Liver (tissue), 3 donors: ENCODE measurements at regions not wholly inside any gene's neighbourhood (a gene's known extent, or its start where the extent isn't known, plus 50 kb on each side); places are given as distances from the start of the nearest gene placed in this dataset.

Source experiments
- CTCF ChIP-seq: fragments of 150-350 bp; IDR thresholded peaks from 2 replicates; pipeline ENCODE4 v1.5.1; 2017; ENCODE audit warnings: improper control_type of control experiment, low read depth, low read length; ENCODE audit not compliant: missing input control
- FOXA2 ChIP-seq: IDR thresholded peaks from 2 replicates; pipeline ENCODE4 v1.6.1; 2016; ENCODE audit warnings: antibody characterized with exemption
- GABPA ChIP-seq, 2 donors: IDR thresholded peaks in 1 of 2; conservative IDR thresholded peaks in 1 of 2; 2 replicates each; pipeline ENCODE4 v1.6.1; 2016; ENCODE audit warnings: antibody characterized with exemption in 2 of 2, mild to moderate bottlenecking in 1 of 2, moderate library complexity in 1 of 2
- JUND ChIP-seq, 2 donors: IDR thresholded peaks; 2 replicates each; pipeline ENCODE4 v1.6.1; 2016; ENCODE audit warnings: antibody characterized with exemption in 2 of 2
- MAX ChIP-seq: IDR thresholded peaks from 2 replicates; pipeline ENCODE4 v1.6.1; 2016; ENCODE audit warnings: antibody characterized with exemption
- REST ChIP-seq: IDR thresholded peaks from 2 replicates; pipeline ENCODE4 v1.6.1; 2016; ENCODE audit warnings: antibody characterized with exemption, mild to moderate bottlenecking
- RXRA ChIP-seq, 2 donors: IDR thresholded peaks; 2 replicates each; pipeline ENCODE4 v1.6.1; 2017 to 2018; ENCODE audit warnings: antibody characterized with exemption in 2 of 2, mild to moderate bottlenecking in 1 of 2
- SP1 ChIP-seq: IDR thresholded peaks from 2 replicates; pipeline ENCODE4 v1.6.1; 2018; ENCODE audit warnings: antibody characterized with exemption, mild to moderate bottlenecking
- TAF1 ChIP-seq: conservative IDR thresholded peaks from 2 replicates; pipeline ENCODE4 v1.6.1; 2016; ENCODE audit warnings: antibody characterized with exemption, mild to moderate bottlenecking
- YY1 ChIP-seq: IDR thresholded peaks from 2 replicates; pipeline ENCODE4 v1.6.1; 2016; ENCODE audit warnings: antibody characterized with exemption, mild to moderate bottlenecking
- TF ChIP-seq, protein P1 (sequence below): IDR thresholded peaks from 2 replicates; pipeline ENCODE4 v1.6.1; 2016; ENCODE audit warnings: antibody characterized with exemption
- donor health status: healthy.
- donor health status: healthy.

DNA sequence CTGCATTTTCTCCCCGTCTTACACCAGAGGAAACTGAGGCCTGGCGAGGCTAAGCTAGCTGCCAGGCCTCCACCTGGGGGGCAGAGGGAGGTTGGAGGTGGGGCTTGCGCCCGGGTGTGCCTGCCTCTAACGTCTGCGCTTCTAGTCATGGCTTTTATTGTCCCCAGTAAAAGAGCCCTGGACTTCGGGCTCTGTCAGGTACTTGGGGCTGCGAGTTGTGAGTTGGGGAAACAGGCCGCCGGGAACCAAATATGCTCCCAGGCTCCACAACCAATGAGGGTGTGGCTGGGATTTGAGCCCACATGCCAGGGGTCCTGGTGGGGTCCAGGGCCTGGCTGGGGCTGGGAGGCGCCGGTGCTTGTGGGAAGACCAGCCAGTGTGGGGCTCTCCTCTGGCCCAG, 57.4 kb upstream of the NOTCH1 start:
- TF ChIP-seq RXRA (IDR thresholded peaks at IDR 0.05): no peak
- TF ChIP-seq TAF1: no peak
- no peak for TF ChIP-seq CTCF
- TF ChIP-seq FOXA2: no peak
- TF ChIP-seq JUND (IDR thresholded peaks at IDR 0.05): no peak
- TF ChIP-seq YY1: no peak
- TF ChIP-seq, protein P1, sequence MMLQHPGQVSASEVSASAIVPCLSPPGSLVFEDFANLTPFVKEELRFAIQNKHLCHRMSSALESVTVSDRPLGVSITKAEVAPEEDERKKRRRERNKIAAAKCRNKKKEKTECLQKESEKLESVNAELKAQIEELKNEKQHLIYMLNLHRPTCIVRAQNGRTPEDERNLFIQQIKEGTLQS: no peak
- TF ChIP-seq SP1: no peak
- no peak for TF ChIP-seq MAX
- TF ChIP-seq REST: no peak
- TF ChIP-seq GABPA (IDR thresholded peaks at IDR 0.05 in 1 of 2, conservative IDR thresholded peaks at IDR 0.05 in 1 of 2): no peak
